Retinal pigment epithelial cell (primary cell): ENCODE measurements at regions not wholly inside any gene's neighbourhood (a gene's known extent, or its start where the extent isn't known, plus 50 kb on each side); places are given as distances from the start of the nearest gene placed in this dataset.

Experiments
- DNase-seq: peaks from one replicate; pipeline ENCODE4 v3.0.0-alpha.2; 2010; ENCODE audit warnings: low read depth
- H3K4me3 ChIP-seq: 2 replicates; pipeline ENCODE4 v1.5.1; 2011; ENCODE audit warnings: mild to moderate bottlenecking, low read length, control low read depth, moderate library complexity
- TF ChIP-seq, protein P1 (sequence below): conservative IDR thresholded peaks from 2 replicates; pipeline ENCODE4 v1.5.1; 2011; ENCODE audit warnings: low read depth, low read length, control low read depth, inconsistent platforms

- H3K4me3 ChIP-seq, result no peak overlapping the region
- TF ChIP-seq, protein P1, sequence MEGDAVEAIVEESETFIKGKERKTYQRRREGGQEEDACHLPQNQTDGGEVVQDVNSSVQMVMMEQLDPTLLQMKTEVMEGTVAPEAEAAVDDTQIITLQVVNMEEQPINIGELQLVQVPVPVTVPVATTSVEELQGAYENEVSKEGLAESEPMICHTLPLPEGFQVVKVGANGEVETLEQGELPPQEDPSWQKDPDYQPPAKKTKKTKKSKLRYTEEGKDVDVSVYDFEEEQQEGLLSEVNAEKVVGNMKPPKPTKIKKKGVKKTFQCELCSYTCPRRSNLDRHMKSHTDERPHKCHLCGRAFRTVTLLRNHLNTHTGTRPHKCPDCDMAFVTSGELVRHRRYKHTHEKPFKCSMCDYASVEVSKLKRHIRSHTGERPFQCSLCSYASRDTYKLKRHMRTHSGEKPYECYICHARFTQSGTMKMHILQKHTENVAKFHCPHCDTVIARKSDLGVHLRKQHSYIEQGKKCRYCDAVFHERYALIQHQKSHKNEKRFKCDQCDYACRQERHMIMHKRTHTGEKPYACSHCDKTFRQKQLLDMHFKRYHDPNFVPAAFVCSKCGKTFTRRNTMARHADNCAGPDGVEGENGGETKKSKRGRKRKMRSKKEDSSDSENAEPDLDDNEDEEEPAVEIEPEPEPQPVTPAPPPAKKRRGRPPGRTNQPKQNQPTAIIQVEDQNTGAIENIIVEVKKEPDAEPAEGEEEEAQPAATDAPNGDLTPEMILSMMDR, result peak; percentile 77
- no peak for DNase-seq
Observed at GRCh38 chr17:77011173-77012011, 129.4 kb upstream of the SEC14L1 start.

GRCh38 chr17:77018504-77018903, 122.3 kb upstream of the SEC14L1 start:
- TF ChIP-seq, protein P1, result no peak
- DNase-seq, result no peak

DNA sequence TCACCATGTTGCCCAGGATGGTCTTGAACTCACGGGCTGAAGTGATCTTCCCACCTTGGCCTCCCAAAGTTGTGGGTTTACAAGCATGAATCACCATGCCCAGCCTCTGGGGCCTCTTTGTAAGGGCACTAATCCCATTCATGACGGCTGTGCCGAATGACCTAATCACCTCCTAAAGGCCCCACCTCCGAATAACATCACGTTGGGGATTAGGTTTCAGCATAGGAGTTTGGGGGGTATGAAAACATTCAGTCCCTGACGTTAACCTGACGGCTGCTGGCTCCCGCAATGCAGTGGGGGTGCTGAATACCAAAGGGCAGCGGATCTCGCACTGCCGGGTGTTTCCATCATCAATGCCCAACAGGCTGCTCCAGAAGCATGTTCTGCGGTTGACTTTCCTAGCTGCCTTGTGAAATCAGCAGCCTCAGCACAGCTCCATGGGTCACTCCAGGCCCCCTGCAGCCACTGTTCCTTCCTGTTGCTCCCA, 120.8 kb upstream of the SEC14L1 start:
- peak; percentile 95 for DNase-seq
- TF ChIP-seq, protein P1, result no peak
- no peak overlapping the region for H3K4me3 ChIP-seq

More at GRCh38 chr17:77018504-77018903, 122.3 kb upstream of the SEC14L1 start:
- no peak overlapping the region for H3K4me3 ChIP-seq

DNA sequence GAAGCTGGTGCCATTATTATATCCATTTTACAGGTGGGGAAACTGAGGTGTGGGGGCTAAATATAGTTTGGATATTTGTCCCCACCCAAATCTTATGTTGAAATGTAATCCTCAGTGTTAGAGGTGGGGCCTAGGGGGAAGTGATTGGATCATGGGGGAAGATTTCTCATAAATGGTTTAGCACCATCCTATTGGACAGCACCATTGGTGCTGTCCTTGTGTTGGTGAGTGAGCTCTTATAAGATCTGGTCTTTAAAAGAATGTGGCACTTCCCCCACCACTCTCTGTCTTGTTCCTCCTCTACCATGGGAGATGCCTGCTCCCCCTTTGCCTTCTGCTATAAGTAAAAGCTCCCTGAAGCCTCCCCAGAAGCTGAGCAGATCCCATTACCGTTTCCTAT, 119.8 kb upstream of the SEC14L1 start:
- TF ChIP-seq, protein P1, result no peak

DNA sequence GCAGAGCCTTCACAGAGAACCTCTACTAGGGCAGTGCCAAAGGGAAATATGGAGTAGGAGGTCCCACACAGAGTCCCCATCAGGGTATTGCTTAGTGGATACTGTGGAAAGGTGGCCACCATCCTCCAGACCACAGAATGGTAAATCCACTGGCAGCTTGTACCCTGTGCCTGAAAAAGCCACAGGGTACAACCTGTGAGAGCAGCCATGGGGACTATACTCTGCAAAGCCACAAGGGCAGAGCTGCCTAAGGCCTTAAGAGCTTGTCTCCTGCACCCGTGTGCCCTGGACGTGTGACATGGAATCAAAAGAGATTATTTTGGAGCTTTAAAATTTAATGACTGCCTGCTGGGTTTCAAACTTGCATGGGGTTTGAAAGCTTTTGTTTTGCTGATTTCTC, 118.0 kb upstream of the SEC14L1 start:
- DNase-seq, result no peak
- TF ChIP-seq, protein P1, result no peak

More for the DNA sequence above, 119.8 kb upstream of the SEC14L1 start:
- no peak overlapping the region for H3K4me3 ChIP-seq
- no peak for DNase-seq

DNA sequence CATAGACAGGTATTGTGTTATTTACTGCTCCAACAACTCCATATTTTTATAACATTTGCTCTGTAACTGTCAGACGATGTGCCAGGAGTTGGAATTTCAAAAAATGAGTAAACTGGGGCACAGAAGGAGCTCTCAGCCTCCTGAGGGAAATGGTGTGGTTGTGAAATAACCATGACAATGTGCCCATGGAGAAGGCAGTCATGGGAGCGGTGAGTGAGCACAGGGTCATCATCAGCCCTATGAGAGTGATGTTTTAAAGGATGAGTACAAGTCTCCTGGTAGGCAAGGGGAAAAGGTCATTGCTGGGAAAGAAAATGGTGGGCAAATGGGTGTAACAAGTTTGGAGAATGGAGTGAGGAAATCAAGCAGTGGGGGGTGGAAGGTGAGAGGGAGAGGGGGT, 115.0 kb upstream of the SEC14L1 start:
- TF ChIP-seq, protein P1, result no peak
- DNase-seq, result no peak
- no peak overlapping the region for H3K4me3 ChIP-seq

More for the DNA sequence above, 118.0 kb upstream of the SEC14L1 start:
- no peak overlapping the region for H3K4me3 ChIP-seq
